ENCODE measurements at regions not wholly inside any gene's neighbourhood (a gene's known extent, or its start where the extent isn't known, plus 50 kb on each side); places are given as distances from the start of the nearest gene placed in this dataset.

DNA sequence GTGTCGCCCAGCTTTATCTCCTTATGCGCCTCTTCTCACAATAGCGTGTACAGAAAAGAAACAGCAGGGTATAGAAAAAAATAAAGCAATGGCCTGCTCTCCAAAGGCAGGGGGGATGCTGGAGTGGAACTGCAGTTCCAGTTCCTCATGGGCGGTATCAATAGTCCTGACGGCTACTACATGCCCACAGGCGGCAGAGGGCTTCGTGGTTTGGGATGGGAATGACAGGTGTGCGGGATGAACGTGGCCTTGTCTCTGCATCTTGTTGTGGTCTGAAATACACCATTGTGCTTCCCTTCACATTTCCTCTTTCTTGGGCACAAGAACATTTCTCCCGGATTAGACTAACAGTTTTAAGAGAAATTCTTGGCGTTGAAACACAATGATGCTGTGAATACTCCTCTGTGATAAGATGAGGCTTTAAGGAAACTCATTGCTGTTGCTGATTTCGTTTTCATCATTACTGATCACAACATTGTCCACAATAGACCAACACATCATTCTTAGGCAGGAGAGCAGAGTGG is 124.1 kb upstream of the IGFBP7 start:
- CTCF ChIA-PET (ENCODE audit: low intra/inter-chr PET ratio, low total read pairs), result no interaction called here
- BruUV-seq (replicated peaks), result no TSS peak
- ATAC-seq, result no peak

DNA sequence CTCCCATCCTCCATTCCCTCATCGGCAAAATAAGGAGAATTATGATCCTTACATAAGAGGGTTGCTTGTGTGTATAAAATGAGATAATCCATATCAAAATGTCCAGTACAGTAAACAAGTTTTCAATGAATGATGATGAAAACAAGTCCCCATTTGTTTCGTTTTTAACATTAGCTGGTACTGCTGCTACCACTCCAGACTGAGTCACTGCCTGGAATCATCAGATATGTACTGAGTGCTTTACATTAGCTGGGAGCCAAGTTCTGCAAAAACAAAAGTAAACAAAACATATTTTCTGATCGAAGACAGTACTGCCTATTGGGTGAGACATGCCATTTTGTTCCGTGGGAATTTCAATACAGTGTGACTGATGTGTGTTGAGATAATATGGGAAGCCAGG is 123.2 kb upstream of the IGFBP7 start:
- Histone ChIP-seq H3K36me3 (replicated peaks in 1 of 2; ENCODE audit: control insufficient read depth in 1 of 2, insufficient read depth in 2 of 2, low read length in 2 of 2) (no peaks in the 10 kb centered on the region), H3K4me2 (ENCODE audit: low read depth, low read length) (no peak overlapping the region), H4K20me1 (ENCODE audit: insufficient read depth, low read length) (no peaks in the 10 kb centered on the region), H3K79me2 (ENCODE audit: insufficient read depth, low read length) (no peaks in the 10 kb centered on the region), H2AFZ (ENCODE audit: low read length) (no peak overlapping the region), H3K9me3 (ENCODE audit: low read length) (no peaks in the 10 kb centered on the region), H3K27ac (ENCODE audit: extremely low read length, insufficient read depth, low read length) (no peak overlapping the region), H3K4me3 (replicated peaks in 1 of 3; ENCODE audit: insufficient read depth in 1 of 3, low read depth in 2 of 3, low read length in 3 of 3) (no peak overlapping the region), H3K27me3 (ENCODE audit: control insufficient read depth in 1 of 2, insufficient read depth in 2 of 2, low read length in 2 of 2) (peaks cover 1 to 8% of the 10 kb centered on the region in 2 experiments; a peak in 3 of 5 replicates), H3K9ac (ENCODE audit: insufficient read depth, low read depth, low read length) (no peak overlapping the region), H3K4me1 (ENCODE audit: insufficient read depth, low read length) (no peaks in the 10 kb centered on the region)
- ATAC-seq, result no peak
- no TSS peak for BruUV-seq (replicated peaks)
- DNase-seq (ENCODE audit: low spot score), result no peak
- POLR2A ChIA-PET, result no interaction called here
- no peak for FAIRE-seq
- 16% methylated on average over 4 of the region's 4 CpGs for WGBS (ENCODE audit: low lambda C conversion rate)
- in situ Hi-C loops (cut with HindIII; ENCODE audit: extremely low pct_ligation_motif_present, low pct_unique_long_range_greater_than_20kb), result no loop called here
- CTCF ChIA-PET (ENCODE audit: low intra/inter-chr PET ratio, low total read pairs), result no interaction called here
- intact Hi-C loops (cut with micrococcal nuclease; ENCODE audit: unreplicated experiment), result no loop called here
- TF ChIP-seq, protein P1, sequence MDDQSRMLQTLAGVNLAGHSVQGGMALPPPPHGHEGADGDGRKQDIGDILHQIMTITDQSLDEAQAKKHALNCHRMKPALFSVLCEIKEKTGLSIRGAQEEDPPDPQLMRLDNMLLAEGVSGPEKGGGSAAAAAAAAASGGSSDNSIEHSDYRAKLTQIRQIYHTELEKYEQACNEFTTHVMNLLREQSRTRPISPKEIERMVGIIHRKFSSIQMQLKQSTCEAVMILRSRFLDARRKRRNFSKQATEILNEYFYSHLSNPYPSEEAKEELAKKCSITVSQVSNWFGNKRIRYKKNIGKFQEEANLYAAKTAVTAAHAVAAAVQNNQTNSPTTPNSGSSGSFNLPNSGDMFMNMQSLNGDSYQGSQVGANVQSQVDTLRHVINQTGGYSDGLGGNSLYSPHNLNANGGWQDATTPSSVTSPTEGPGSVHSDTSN (CRISPR knock-in tag; IDR thresholded peaks at IDR 0.05; ENCODE audit: borderline replicate concordance), result no peak
- TF ChIP-seq DNMT1 (CRISPR knock-in tag; IDR thresholded peaks at IDR 0.05) (no peak), ZNF879 (CRISPR knock-in tag; IDR thresholded peaks at IDR 0.05) (no peak), ZNF768 (CRISPR knock-in tag; IDR thresholded peaks at IDR 0.05) (no peak), ATF1 (CRISPR knock-in tag; IDR thresholded peaks at IDR 0.05) (no peak), HNRNPLL (IDR thresholded peaks at IDR 0.05; ENCODE audit: low read depth, low read length, poor library complexity, severe bottlenecking) (no peak)

More for the DNA sequence above, 124.1 kb upstream of the IGFBP7 start:
- H3K79me2 ChIP-seq (ENCODE audit: insufficient read depth, low read length), result no peaks in the 10 kb centered on the region
- no peak overlapping the region for H3K4me2 ChIP-seq (ENCODE audit: low read depth, low read length)
- H2AFZ ChIP-seq (ENCODE audit: low read length), result no peak overlapping the region
- FAIRE-seq (no peak), DNase-seq (ENCODE audit: low spot score) (no peak)
- H3K36me3 ChIP-seq (replicated peaks in 1 of 2; ENCODE audit: control insufficient read depth in 1 of 2, insufficient read depth in 2 of 2, low read length in 2 of 2), result no peaks in the 10 kb centered on the region
- POLR2A ChIA-PET, result no interaction called here
- H3K9ac ChIP-seq (ENCODE audit: insufficient read depth, low read depth, low read length), result no peak overlapping the region
- H3K27ac ChIP-seq (ENCODE audit: extremely low read length, insufficient read depth, low read length), result no peak overlapping the region
- intact Hi-C loops (cut with micrococcal nuclease; ENCODE audit: unreplicated experiment) (no loop called here), in situ Hi-C loops (cut with HindIII; ENCODE audit: extremely low pct_ligation_motif_present, low pct_unique_long_range_greater_than_20kb) (no loop called here)
- H3K27me3 ChIP-seq (ENCODE audit: control insufficient read depth in 1 of 2, insufficient read depth in 2 of 2, low read length in 2 of 2), result peaks cover 1 to 8% of the 10 kb centered on the region in 2 experiments; a peak in 3 of 5 replicates
- no peaks in the 10 kb centered on the region for H4K20me1 ChIP-seq (ENCODE audit: insufficient read depth, low read length)
- no peaks in the 10 kb centered on the region for H3K9me3 ChIP-seq (ENCODE audit: low read length)
- TF ChIP-seq, protein P2, sequence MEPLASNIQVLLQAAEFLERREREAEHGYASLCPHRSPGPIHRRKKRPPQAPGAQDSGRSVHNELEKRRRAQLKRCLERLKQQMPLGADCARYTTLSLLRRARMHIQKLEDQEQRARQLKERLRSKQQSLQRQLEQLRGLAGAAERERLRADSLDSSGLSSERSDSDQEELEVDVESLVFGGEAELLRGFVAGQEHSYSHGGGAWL (CRISPR knock-in tag; IDR thresholded peaks at IDR 0.05), result no peak
- no peak for TF ChIP-seq HOXA7 (CRISPR knock-in tag; IDR thresholded peaks at IDR 0.05)
- TF ChIP-seq, protein P3, sequence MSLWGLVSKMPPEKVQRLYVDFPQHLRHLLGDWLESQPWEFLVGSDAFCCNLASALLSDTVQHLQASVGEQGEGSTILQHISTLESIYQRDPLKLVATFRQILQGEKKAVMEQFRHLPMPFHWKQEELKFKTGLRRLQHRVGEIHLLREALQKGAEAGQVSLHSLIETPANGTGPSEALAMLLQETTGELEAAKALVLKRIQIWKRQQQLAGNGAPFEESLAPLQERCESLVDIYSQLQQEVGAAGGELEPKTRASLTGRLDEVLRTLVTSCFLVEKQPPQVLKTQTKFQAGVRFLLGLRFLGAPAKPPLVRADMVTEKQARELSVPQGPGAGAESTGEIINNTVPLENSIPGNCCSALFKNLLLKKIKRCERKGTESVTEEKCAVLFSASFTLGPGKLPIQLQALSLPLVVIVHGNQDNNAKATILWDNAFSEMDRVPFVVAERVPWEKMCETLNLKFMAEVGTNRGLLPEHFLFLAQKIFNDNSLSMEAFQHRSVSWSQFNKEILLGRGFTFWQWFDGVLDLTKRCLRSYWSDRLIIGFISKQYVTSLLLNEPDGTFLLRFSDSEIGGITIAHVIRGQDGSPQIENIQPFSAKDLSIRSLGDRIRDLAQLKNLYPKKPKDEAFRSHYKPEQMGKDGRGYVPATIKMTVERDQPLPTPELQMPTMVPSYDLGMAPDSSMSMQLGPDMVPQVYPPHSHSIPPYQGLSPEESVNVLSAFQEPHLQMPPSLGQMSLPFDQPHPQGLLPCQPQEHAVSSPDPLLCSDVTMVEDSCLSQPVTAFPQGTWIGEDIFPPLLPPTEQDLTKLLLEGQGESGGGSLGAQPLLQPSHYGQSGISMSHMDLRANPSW (CRISPR knock-in tag; IDR thresholded peaks at IDR 0.05; ENCODE audit: borderline replicate concordance), result no peak
- no peak for TF ChIP-seq ZNF317 (CRISPR knock-in tag; IDR thresholded peaks at IDR 0.05)
- TF ChIP-seq HES4 (CRISPR knock-in tag; IDR thresholded peaks at IDR 0.05; ENCODE audit: borderline replicate concordance), result no peak
- no peak for TF ChIP-seq NCOA1 (CRISPR knock-in tag; IDR thresholded peaks at IDR 0.05)
- no peaks in the 10 kb centered on the region for H3K4me1 ChIP-seq (ENCODE audit: insufficient read depth, low read length)
- H3K4me3 ChIP-seq (replicated peaks in 1 of 3; ENCODE audit: insufficient read depth in 1 of 3, low read depth in 2 of 3, low read length in 3 of 3), result no peak overlapping the region
- 37% methylated on average over 12 of the region's 12 CpGs for WGBS (ENCODE audit: low lambda C conversion rate)

All from HepG2 (cell line).